C4-2B (cell line): ENCODE measurements at regions not wholly inside any gene's neighbourhood (a gene's known extent, or its start where the extent isn't known, plus 50 kb on each side); places are given as distances from the start of the nearest gene placed in this dataset.

Experiments
- ZFX ChIP-seq: fragments of 450-650 bp; IDR thresholded peaks from 2 replicates; pipeline ENCODE4 v1.6.1; 2017
- TF ChIP-seq, protein P1 (sequence below): fragments of 450-650 bp; conservative IDR thresholded peaks from 2 replicates; pipeline ENCODE4 v1.5.1; 2017; ENCODE audit warnings: mild to moderate bottlenecking

- TF ChIP-seq, protein P1, sequence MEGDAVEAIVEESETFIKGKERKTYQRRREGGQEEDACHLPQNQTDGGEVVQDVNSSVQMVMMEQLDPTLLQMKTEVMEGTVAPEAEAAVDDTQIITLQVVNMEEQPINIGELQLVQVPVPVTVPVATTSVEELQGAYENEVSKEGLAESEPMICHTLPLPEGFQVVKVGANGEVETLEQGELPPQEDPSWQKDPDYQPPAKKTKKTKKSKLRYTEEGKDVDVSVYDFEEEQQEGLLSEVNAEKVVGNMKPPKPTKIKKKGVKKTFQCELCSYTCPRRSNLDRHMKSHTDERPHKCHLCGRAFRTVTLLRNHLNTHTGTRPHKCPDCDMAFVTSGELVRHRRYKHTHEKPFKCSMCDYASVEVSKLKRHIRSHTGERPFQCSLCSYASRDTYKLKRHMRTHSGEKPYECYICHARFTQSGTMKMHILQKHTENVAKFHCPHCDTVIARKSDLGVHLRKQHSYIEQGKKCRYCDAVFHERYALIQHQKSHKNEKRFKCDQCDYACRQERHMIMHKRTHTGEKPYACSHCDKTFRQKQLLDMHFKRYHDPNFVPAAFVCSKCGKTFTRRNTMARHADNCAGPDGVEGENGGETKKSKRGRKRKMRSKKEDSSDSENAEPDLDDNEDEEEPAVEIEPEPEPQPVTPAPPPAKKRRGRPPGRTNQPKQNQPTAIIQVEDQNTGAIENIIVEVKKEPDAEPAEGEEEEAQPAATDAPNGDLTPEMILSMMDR = no peak
- TF ChIP-seq ZFX = no peak
Observed at GRCh38 chrX:39479856-39480255, 617.9 kb downstream of the BCOR start.
